Nephron (organoid): ENCODE measurements at regions not wholly inside any gene's neighbourhood (a gene's known extent, or its start where the extent isn't known, plus 50 kb on each side); places are given as distances from the start of the nearest gene placed in this dataset.

Experiments used
- H3K27ac Mint-ChIP-seq, 3 experiments: 2 replicates each; pipeline ENCODE4 v1.8.0; 2020; ENCODE audit warnings: mixed read lengths in 3 of 3, mild to moderate bottlenecking in 2 of 3, moderate library complexity in 1 of 3
- H3K27me3 Mint-ChIP-seq: 2 replicates; pipeline ENCODE4 v1.8.0; 2021; ENCODE audit warnings: low read depth, mild to moderate bottlenecking, moderate library complexity, mixed read lengths
- H3K36me3 Mint-ChIP-seq: 2 replicates; pipeline ENCODE4 v1.8.0; 2020; ENCODE audit warnings: low read depth, mixed read lengths
- H3K4me1 Mint-ChIP-seq: 2 replicates; pipeline ENCODE4 v1.8.0; 2020; ENCODE audit warnings: mixed read lengths
- H3K4me3 Mint-ChIP-seq, 3 experiments: 2 replicates each; pipeline ENCODE4 v1.8.0; 2020; ENCODE audit warnings: mild to moderate bottlenecking in 3 of 3, mixed read lengths in 3 of 3, moderate library complexity in 2 of 3
- H3K9me3 Mint-ChIP-seq: 2 replicates; pipeline ENCODE4 v1.8.0; 2020; ENCODE audit warnings: mixed read lengths
- TF ChIP-seq, protein P1 (sequence below), 3 experiments: fragments of 200-600 bp; sonication (generic); IDR thresholded peaks; one replicate each; pipeline ENCODE4 v1.5.0; 2021; ENCODE audit warnings: antibody characterized with exemption in 3 of 3; ENCODE audit not compliant: unreplicated experiment in 3 of 3

DNA sequence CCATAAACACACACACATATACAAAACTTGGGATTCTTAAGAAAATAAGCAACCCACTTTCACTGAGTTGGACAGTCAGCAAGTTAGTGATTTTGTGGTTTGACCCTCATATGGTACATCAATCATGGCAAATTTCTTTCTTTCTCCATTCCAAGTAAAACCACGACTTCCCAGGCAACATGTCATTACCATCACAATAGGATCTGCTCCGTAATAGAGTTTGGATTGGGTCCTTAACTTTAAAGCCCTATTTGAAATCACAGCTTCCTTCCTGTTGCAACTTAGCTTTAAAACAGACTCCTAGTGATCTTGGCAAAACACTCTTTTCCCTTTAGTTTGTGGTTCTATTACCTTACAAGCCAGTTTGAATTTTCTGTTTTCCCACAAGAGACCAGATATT, 483.6 kb downstream of the INHBA start:
- no peaks in the 10 kb centered on the region for H3K36me3 Mint-ChIP-seq
- H3K4me1 Mint-ChIP-seq = peaks cover 5% of the 10 kb centered on the region
- H3K27me3 Mint-ChIP-seq = peaks cover 7% of the 10 kb centered on the region
- H3K4me3 Mint-ChIP-seq = no peak overlapping the region
- no peak overlapping the region for H3K27ac Mint-ChIP-seq
- H3K9me3 Mint-ChIP-seq = no peaks in the 10 kb centered on the region
- TF ChIP-seq, protein P1, sequence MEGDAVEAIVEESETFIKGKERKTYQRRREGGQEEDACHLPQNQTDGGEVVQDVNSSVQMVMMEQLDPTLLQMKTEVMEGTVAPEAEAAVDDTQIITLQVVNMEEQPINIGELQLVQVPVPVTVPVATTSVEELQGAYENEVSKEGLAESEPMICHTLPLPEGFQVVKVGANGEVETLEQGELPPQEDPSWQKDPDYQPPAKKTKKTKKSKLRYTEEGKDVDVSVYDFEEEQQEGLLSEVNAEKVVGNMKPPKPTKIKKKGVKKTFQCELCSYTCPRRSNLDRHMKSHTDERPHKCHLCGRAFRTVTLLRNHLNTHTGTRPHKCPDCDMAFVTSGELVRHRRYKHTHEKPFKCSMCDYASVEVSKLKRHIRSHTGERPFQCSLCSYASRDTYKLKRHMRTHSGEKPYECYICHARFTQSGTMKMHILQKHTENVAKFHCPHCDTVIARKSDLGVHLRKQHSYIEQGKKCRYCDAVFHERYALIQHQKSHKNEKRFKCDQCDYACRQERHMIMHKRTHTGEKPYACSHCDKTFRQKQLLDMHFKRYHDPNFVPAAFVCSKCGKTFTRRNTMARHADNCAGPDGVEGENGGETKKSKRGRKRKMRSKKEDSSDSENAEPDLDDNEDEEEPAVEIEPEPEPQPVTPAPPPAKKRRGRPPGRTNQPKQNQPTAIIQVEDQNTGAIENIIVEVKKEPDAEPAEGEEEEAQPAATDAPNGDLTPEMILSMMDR (IDR thresholded peaks at IDR 0.05; ENCODE audit: unreplicated experiment in 3 of 3) = no peak

- Mint-ChIP-seq H3K27ac (no peak overlapping the region), H3K4me3 (no peak overlapping the region), H3K27me3 (peaks cover 7% of the 10 kb centered on the region), H3K9me3 (no peaks in the 10 kb centered on the region), H3K4me1 (peaks cover 5% of the 10 kb centered on the region), H3K36me3 (no peaks in the 10 kb centered on the region)
- TF ChIP-seq, protein P1 (IDR thresholded peaks at IDR 0.05; ENCODE audit: unreplicated experiment in 3 of 3) = no peak
These were observed 485.6 kb downstream of the INHBA start for GRCh38 chr7:41217306-41217705.

DNA sequence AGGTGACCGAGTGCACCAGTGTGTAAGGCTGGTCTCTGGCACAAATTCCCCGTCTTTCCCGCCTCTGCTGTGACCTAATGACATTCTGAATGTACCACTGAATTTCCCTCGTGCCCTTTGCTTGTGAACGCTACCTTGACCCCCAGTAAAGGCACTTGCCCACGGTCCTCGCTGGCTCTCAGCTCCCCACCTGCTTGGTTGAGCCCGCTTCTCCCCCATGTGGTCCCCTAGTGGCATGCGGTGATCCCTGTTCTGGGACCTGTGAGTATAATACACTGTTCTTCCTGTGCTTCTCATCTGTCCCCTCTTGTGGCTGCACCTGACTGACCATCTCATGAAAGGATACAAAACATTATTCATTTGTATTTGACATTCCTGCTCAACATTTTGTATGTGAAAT, 495.7 kb downstream of the INHBA start:
- H3K27me3 Mint-ChIP-seq = peaks cover 4% of the 10 kb centered on the region
- no peaks in the 10 kb centered on the region for H3K36me3 Mint-ChIP-seq
- H3K4me1 Mint-ChIP-seq = no peaks in the 10 kb centered on the region
- no peak overlapping the region for H3K27ac Mint-ChIP-seq
- TF ChIP-seq, protein P1 (IDR thresholded peaks at IDR 0.05; ENCODE audit: unreplicated experiment in 3 of 3) = no peak
- H3K9me3 Mint-ChIP-seq = peaks cover 3% of the 10 kb centered on the region
- no peak overlapping the region for H3K4me3 Mint-ChIP-seq

GRCh38 chr7:41206267-41206666, 496.6 kb downstream of the INHBA start:
- Mint-ChIP-seq H3K4me3 (no peak overlapping the region), H3K27me3 (peaks cover 4% of the 10 kb centered on the region), H3K4me1 (no peaks in the 10 kb centered on the region), H3K36me3 (no peaks in the 10 kb centered on the region), H3K27ac (no peak overlapping the region), H3K9me3 (peaks cover 3% of the 10 kb centered on the region)
- TF ChIP-seq, protein P1 (IDR thresholded peaks at IDR 0.05; ENCODE audit: unreplicated experiment in 3 of 3) = no peak

GRCh38 chr7:41205600-41205999, 497.3 kb downstream of the INHBA start:
- Mint-ChIP-seq H3K27ac (no peak overlapping the region), H3K27me3 (peaks cover 4% of the 10 kb centered on the region), H3K9me3 (peaks cover 3% of the 10 kb centered on the region), H3K4me3 (no peak overlapping the region), H3K36me3 (no peaks in the 10 kb centered on the region), H3K4me1 (no peaks in the 10 kb centered on the region)
- TF ChIP-seq, protein P1 (IDR thresholded peaks at IDR 0.05; ENCODE audit: unreplicated experiment in 3 of 3) = no peak

DNA sequence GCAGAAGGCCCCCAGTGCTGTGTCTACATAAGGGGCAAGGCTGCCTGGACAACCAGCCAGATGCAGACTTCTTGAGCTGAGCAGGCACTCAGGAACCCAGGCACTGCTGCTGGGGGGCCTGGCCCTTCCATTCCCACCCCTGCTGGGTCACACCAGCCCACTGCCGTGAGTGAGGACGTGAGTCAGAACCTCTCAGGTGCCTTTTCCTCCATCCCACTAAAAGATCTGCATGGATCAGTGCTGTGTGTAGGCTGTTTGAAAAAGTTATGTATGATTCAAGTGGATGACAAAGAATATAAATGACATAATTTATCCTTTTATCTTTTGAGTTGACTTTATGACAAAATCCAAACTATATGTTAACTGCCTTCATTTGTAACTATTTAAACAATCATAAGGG, 499.3 kb downstream of the INHBA start:
- Mint-ChIP-seq H3K27ac (no peak overlapping the region), H3K36me3 (no peaks in the 10 kb centered on the region), H3K4me3 (no peak overlapping the region), H3K9me3 (peaks cover 3% of the 10 kb centered on the region), H3K27me3 (peaks cover 4% of the 10 kb centered on the region), H3K4me1 (no peaks in the 10 kb centered on the region)
- TF ChIP-seq, protein P1 (IDR thresholded peaks at IDR 0.05; ENCODE audit: unreplicated experiment in 3 of 3) = no peak
